Keratinocyte (primary cell): ENCODE measurements at regions not wholly inside any gene's neighbourhood (a gene's known extent, or its start where the extent isn't known, plus 50 kb on each side); places are given as distances from the start of the nearest gene placed in this dataset.

ENCODE experiments used
- DNase-seq: peaks from one replicate; pipeline ENCODE4 v3.0.0-alpha.2; 2011; ENCODE audit warnings: low read depth, missing footprints, low spot score
- FAIRE-seq: peaks from 2 replicates; lab custom pipeline; 2011; peaks lifted over from hg19 to GRCh38; lab: Jason Lieb, UNC
- H2AFZ ChIP-seq: 2 replicates; pipeline ENCODE4 v1.6.0; 2012; ENCODE audit warnings: low read length, control low read depth, inconsistent platforms; ENCODE audit not compliant: control insufficient read depth
- H3K27ac ChIP-seq: 2 replicates; pipeline ENCODE4 v1.5.1; 2011; ENCODE audit warnings: low read length; ENCODE audit not compliant: control insufficient read depth, insufficient read depth
- H3K27me3 ChIP-seq: 3 replicates; pipeline ENCODE4 v1.6.0; 2011; ENCODE audit warnings: low read length; ENCODE audit not compliant: control insufficient read depth, insufficient read depth; ENCODE audit errors: extremely low read depth
- H3K36me3 ChIP-seq, 2 experiments: 2 replicates in 1 of 2; 3 replicates in 1 of 2; pipeline ENCODE4 v1.5.1; 2011; ENCODE audit warnings: low read length in 2 of 2, mild to moderate bottlenecking in 1 of 2; ENCODE audit not compliant: control insufficient read depth in 2 of 2, insufficient read depth in 2 of 2; ENCODE audit errors: extremely low read depth in 1 of 2
- H3K4me1 ChIP-seq: 3 replicates; pipeline ENCODE4 v1.5.1; 2011; ENCODE audit warnings: low read length; ENCODE audit not compliant: control insufficient read depth, insufficient read depth; ENCODE audit errors: extremely low read depth
- H3K4me2 ChIP-seq: 3 replicates; pipeline ENCODE4 v1.6.0; 2011; ENCODE audit warnings: low read depth, low read length; ENCODE audit not compliant: control insufficient read depth, insufficient read depth; ENCODE audit errors: extremely low read depth
- H3K4me3 ChIP-seq, 3 experiments: fragments of 200-600 bp in 1 of 3; sonication (generic) in 1 of 3; 2 replicates in 2 of 3; 3 replicates in 1 of 3; pipeline ENCODE4 v1.5.1; 2011 to 2016; ENCODE audit warnings: low read length in 3 of 3, mild to moderate bottlenecking in 3 of 3, control low read depth in 2 of 3, inconsistent platforms in 1 of 3, low read depth in 1 of 3, mixed read lengths in 1 of 3, mixed run types in 1 of 3, moderate library complexity in 1 of 3; ENCODE audit not compliant: control insufficient read depth in 2 of 3, insufficient read depth in 2 of 3; ENCODE audit errors: extremely low read depth in 1 of 3
- H3K79me2 ChIP-seq: 2 replicates; pipeline ENCODE4 v1.6.0; 2012; ENCODE audit warnings: low read length; ENCODE audit not compliant: control insufficient read depth, insufficient read depth
- H3K9ac ChIP-seq: 3 replicates; pipeline ENCODE4 v1.6.0; 2011; ENCODE audit warnings: low read length; ENCODE audit not compliant: control insufficient read depth, insufficient read depth; ENCODE audit errors: extremely low read depth
- H3K9me1 ChIP-seq: 3 replicates; pipeline ENCODE4 v1.6.0; 2011; ENCODE audit warnings: low read length; ENCODE audit not compliant: control insufficient read depth, insufficient read depth; ENCODE audit errors: extremely low read depth
- H3K9me3 ChIP-seq: 2 replicates; pipeline ENCODE4 v1.5.1; 2012; ENCODE audit warnings: low read depth, low read length; ENCODE audit not compliant: control insufficient read depth
- H4K20me1 ChIP-seq: 3 replicates; pipeline ENCODE4 v1.6.0; 2011; ENCODE audit warnings: low read length; ENCODE audit not compliant: control insufficient read depth, insufficient read depth; ENCODE audit errors: extremely low read depth
- EZH2 ChIP-seq: IDR thresholded peaks from one replicate; pipeline ENCODE4 v1.6.1; 2012; ENCODE audit warnings: inconsistent platforms, mild to moderate bottlenecking, low read length, moderate library complexity
- dilution Hi-C: fragments of 300-500 bp; cut with MboI; formaldehyde crosslinking; loops from one replicate; pipeline ENCODE4 v1.7.0; 2020; ENCODE audit warnings: low sequenced_read_pairs; ENCODE audit not compliant: extremely low pct_ligation_motif_present
- TF ChIP-seq, protein P1 (sequence below), 3 experiments: IDR thresholded peaks in 1 of 3; conservative IDR thresholded peaks in 1 of 3; optimal IDR thresholded peaks in 1 of 3; 2 replicates in 2 of 3; 3 replicates in 1 of 3; pipeline versions ENCODE3 to v1.5.1; 2011; ENCODE audit warnings: low read length in 3 of 3, mild to moderate bottlenecking in 3 of 3, moderate library complexity in 2 of 3, control low read depth in 1 of 3, inconsistent platforms in 1 of 3; ENCODE audit not compliant: insufficient read depth in 2 of 3; ENCODE audit errors: extremely low read depth in 1 of 3

DNA sequence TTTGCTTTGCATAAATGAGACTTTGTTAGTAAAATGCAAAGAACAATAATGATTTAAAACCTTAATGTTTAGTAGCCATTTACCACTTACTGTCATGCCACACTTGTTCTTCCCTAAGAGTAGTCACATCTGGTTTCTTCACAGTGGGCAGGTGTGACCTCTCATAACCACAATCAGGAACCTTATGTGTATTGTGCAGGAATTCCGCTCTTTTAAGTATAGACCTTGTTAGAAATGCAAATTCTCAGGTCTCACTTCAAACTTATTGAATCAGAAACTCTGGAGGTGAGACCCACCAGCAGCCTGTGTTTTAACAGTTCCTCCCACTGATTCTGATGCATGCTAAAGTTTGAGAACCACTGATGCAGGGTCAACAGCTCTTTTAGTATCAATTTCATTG, 518.8 kb upstream of the MEX3C start:
- no peaks in the 10 kb centered on the region for H3K79me2 ChIP-seq
- H3K9me3 ChIP-seq: no peaks in the 10 kb centered on the region
- no peaks in the 10 kb centered on the region for H3K36me3 ChIP-seq
- TF ChIP-seq, protein P1, sequence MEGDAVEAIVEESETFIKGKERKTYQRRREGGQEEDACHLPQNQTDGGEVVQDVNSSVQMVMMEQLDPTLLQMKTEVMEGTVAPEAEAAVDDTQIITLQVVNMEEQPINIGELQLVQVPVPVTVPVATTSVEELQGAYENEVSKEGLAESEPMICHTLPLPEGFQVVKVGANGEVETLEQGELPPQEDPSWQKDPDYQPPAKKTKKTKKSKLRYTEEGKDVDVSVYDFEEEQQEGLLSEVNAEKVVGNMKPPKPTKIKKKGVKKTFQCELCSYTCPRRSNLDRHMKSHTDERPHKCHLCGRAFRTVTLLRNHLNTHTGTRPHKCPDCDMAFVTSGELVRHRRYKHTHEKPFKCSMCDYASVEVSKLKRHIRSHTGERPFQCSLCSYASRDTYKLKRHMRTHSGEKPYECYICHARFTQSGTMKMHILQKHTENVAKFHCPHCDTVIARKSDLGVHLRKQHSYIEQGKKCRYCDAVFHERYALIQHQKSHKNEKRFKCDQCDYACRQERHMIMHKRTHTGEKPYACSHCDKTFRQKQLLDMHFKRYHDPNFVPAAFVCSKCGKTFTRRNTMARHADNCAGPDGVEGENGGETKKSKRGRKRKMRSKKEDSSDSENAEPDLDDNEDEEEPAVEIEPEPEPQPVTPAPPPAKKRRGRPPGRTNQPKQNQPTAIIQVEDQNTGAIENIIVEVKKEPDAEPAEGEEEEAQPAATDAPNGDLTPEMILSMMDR (optimal IDR thresholded peaks at IDR 0.05 in 1 of 3, IDR thresholded peaks at IDR 0.05 in 1 of 3, conservative IDR thresholded peaks at IDR 0.05 in 1 of 3; ENCODE audit: extremely low read depth in 1 of 3, insufficient read depth in 2 of 3, low read length in 3 of 3): no peak
- TF ChIP-seq EZH2: no peak
- dilution Hi-C loops: no loop called here
- DNase-seq: no peak
- no peaks in the 10 kb centered on the region for H3K27me3 ChIP-seq
- H3K9ac ChIP-seq: no peak overlapping the region
- no peaks in the 10 kb centered on the region for H3K4me1 ChIP-seq
- H3K4me3 ChIP-seq: no peak overlapping the region
- H2AFZ ChIP-seq: no peak overlapping the region
- H3K4me2 ChIP-seq: no peak overlapping the region
- no peaks in the 10 kb centered on the region for H3K9me1 ChIP-seq
- H4K20me1 ChIP-seq: no peaks in the 10 kb centered on the region
- no peak for FAIRE-seq
- H3K27ac ChIP-seq: no peak overlapping the region

GRCh38 chr18:51721388-51721787, 523.9 kb upstream of the MEX3C start:
- Histone ChIP-seq H3K9me3 (no peaks in the 10 kb centered on the region), H3K9ac (no peak overlapping the region), H3K4me2 (no peak overlapping the region), H3K27ac (no peak overlapping the region), H3K4me3 (no peak overlapping the region), H3K4me1 (no peaks in the 10 kb centered on the region), H3K36me3 (no peaks in the 10 kb centered on the region), H3K79me2 (no peaks in the 10 kb centered on the region), H2AFZ (no peak overlapping the region), H4K20me1 (no peaks in the 10 kb centered on the region), H3K9me1 (no peaks in the 10 kb centered on the region), H3K27me3 (no peaks in the 10 kb centered on the region)
- DNase-seq: no peak
- TF ChIP-seq, protein P1 (optimal IDR thresholded peaks at IDR 0.05 in 1 of 3, IDR thresholded peaks at IDR 0.05 in 1 of 3, conservative IDR thresholded peaks at IDR 0.05 in 1 of 3; ENCODE audit: extremely low read depth in 1 of 3, insufficient read depth in 2 of 3, low read length in 3 of 3): peak in 1 of 3 experiments; percentile 1
- no peak for TF ChIP-seq EZH2
- dilution Hi-C loops: no loop called here
- no peak for FAIRE-seq
